ENCODE measurements at regions not wholly inside any gene's neighbourhood (a gene's known extent, or its start where the extent isn't known, plus 50 kb on each side); places are given as distances from the start of the nearest gene placed in this dataset.

GRCh38 chr15:91376038-91376437, 276.0 kb downstream of the SV2B start:
- TF ChIP-seq ETS1 (CRISPR knock-in tag; IDR thresholded peaks at IDR 0.05) (no peak), IRF2 (CRISPR knock-in tag; IDR thresholded peaks at IDR 0.05) (no peak), SP2 (CRISPR knock-in tag; IDR thresholded peaks at IDR 0.05) (no peak), ZNF335 (CRISPR knock-in tag; IDR thresholded peaks at IDR 0.05) (no peak), MYC (CRISPR knock-in tag; IDR thresholded peaks at IDR 0.05; ENCODE audit: borderline replicate concordance) (no peak), ELF4 (CRISPR knock-in tag; IDR thresholded peaks at IDR 0.05; ENCODE audit: borderline replicate concordance) (no peak), SMAD1 (CRISPR knock-in tag; IDR thresholded peaks at IDR 0.05; ENCODE audit: borderline replicate concordance, low read depth) (no peak), SMC3 (IDR thresholded peaks at IDR 0.05; ENCODE audit: low read length) (no peak), ZBTB33 (CRISPR knock-in tag; IDR thresholded peaks at IDR 0.05) (no peak), HOXA7 (CRISPR knock-in tag; IDR thresholded peaks at IDR 0.05) (no peak), CEBPB (IDR thresholded peaks at IDR 0.05; ENCODE audit: borderline replicate concordance, low read depth, low read length) (no peak), ZNF710 (CRISPR knock-in tag; IDR thresholded peaks at IDR 0.05; ENCODE audit: borderline replicate concordance) (no peak), ZFX (CRISPR knock-in tag; IDR thresholded peaks at IDR 0.05; ENCODE audit: low read depth) (no peak), HNF4G (IDR thresholded peaks at IDR 0.05; ENCODE audit: borderline replicate concordance, low read depth, low read length) (no peak), HNF4G (CRISPR knock-in tag; IDR thresholded peaks at IDR 0.05; ENCODE audit: borderline replicate concordance, low read depth) (no peak)

Measured in HepG2 (cell line).